VCaP (cell line): ENCODE measurements at regions not wholly inside any gene's neighbourhood (a gene's known extent, or its start where the extent isn't known, plus 50 kb on each side); places are given as distances from the start of the nearest gene placed in this dataset.

ENCODE experiments used
- H3K27ac ChIP-seq: fragments of 450-650 bp; 2 replicates; pipeline ENCODE4 v1.5.1; 2017
- TF ChIP-seq, protein P1 (sequence below): fragments of 450-650 bp; conservative IDR thresholded peaks from 2 replicates; pipeline ENCODE4 v1.5.1; 2017; ENCODE audit warnings: mild to moderate bottlenecking, moderate library complexity

DNA sequence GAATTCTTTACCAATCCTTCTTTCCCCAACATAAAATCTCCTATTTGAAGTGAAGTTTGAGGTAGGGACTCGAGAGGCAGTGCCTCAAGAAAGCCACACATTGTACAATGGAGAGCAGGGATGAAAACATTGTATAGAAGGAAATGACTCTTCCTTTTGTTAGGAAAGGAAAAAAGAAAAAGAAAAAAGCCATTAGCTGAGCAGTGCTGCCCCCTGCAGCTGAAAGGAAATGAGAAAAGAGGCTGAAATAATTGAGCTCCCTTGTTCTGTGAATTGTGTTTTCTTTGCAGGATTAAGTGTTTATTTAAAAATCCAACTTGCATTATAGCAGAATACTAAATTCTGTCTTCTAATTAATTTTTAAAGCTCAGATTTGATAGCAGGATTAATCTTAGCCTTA, 162.9 kb upstream of the SASH1 start:
- H3K27ac ChIP-seq = no peak overlapping the region
- TF ChIP-seq, protein P1, sequence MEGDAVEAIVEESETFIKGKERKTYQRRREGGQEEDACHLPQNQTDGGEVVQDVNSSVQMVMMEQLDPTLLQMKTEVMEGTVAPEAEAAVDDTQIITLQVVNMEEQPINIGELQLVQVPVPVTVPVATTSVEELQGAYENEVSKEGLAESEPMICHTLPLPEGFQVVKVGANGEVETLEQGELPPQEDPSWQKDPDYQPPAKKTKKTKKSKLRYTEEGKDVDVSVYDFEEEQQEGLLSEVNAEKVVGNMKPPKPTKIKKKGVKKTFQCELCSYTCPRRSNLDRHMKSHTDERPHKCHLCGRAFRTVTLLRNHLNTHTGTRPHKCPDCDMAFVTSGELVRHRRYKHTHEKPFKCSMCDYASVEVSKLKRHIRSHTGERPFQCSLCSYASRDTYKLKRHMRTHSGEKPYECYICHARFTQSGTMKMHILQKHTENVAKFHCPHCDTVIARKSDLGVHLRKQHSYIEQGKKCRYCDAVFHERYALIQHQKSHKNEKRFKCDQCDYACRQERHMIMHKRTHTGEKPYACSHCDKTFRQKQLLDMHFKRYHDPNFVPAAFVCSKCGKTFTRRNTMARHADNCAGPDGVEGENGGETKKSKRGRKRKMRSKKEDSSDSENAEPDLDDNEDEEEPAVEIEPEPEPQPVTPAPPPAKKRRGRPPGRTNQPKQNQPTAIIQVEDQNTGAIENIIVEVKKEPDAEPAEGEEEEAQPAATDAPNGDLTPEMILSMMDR = peak; percentile 76

DNA sequence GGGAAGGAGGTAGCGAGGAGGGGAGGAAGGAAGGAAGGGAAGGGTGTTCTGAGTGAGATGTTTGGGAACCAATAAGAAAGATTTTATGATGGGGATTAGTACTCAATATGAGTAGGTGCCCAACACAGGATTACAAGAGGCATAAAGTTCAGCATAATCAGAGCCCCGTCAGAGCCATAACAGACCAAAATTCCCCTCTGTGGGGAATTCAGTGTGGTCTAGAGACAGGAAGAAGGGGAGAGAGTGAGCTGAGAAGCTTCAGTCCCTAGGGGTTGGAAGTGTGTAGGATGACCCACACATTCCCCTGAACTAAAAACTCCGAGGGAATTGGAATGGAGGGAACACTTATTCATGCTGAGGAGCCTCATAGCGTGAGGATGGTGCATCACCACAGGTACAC, 160.3 kb upstream of the SASH1 start:
- no peak overlapping the region for H3K27ac ChIP-seq
- TF ChIP-seq, protein P1 = no peak

DNA sequence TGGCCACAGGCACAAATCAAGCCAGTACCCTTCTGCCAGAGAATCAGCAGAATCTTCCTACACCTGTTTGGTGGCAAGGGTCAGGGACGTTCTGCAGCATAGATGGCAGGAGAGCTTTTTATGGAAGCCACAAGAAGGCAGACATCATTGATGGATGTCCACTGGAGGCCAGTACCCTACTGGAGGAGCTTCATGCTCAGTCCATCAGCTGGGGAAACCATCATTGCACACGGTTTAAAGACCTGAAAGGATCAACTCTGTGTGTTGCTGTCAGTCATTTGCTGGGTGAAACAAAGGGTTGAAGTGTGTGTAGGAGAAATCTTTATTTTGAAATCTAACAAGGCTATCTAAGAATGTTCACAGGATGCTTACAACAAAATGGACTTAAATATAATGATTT, 158.9 kb upstream of the SASH1 start:
- H3K27ac ChIP-seq = no peak overlapping the region
- TF ChIP-seq, protein P1 = no peak

DNA sequence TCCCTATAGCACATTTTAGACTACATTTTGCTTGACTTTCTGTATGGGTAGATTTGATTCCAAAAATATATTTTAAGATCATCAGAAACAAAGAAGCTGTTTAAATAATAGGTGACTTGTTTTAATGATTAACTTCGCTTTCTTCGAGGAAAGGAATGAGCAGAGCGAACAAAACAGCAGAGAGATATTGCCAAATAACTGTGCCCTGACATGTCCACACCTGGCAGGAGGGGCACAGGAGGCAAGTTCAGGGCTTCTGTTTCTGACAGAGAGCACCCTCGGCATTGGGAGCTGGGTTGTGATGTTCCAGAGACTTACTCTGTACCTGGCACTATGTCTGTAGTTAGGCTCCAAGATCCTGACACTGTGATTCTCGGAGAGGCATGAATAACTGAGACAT, 155.7 kb upstream of the SASH1 start:
- TF ChIP-seq, protein P1 = no peak
- no peak overlapping the region for H3K27ac ChIP-seq

DNA sequence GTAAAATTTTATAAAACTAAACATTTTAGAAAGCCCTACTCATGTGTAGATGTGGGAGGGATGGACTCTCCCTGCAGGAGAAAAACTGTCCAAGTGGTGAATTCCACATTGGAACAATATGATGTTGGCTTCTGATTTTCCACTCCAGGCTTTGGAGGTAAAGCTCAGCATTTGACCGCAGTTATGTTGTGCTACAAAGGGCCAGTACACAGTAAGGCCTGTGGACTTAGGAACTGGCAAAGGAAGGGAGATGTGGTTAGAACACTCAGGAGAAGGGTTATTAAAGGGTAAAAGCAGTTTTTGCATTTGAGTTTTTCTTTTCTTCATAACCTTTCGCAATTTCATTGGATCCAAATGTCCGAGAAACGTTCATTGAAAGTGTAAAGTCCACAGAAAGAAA, 150.3 kb upstream of the SASH1 start:
- H3K27ac ChIP-seq = peak overlapping the region; percentile 54
- TF ChIP-seq, protein P1 = no peak

DNA sequence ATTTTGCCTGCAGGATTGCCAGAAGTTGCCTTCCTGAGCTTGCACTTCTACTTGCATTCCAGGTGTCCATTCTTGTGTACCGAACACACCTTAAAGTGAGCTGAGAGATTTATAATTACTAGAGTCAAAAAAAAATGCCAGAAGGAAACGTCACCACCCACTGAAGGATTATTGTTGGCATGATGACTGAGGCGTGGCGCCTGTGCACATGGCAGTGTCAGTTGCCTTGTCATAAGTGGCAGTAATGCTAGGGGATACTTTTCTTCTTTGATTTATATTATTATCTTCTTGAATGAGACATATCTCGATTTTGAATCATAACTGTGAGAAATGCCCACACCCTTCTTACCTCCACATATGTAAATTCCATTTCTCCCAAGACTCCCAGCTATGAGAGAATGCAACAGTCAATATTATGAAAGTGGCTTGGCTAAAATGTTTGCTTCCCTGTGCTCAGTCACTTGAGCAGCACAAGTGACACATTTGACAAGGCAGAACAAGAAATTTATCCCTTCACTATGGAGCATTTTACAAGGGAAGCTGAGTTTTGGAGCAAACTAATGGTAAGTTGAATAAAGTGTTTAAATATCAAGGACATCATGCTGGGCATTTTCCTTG, 149.5 kb upstream of the SASH1 start:
- H3K27ac ChIP-seq = no peak overlapping the region
- TF ChIP-seq, protein P1 = no peak

DNA sequence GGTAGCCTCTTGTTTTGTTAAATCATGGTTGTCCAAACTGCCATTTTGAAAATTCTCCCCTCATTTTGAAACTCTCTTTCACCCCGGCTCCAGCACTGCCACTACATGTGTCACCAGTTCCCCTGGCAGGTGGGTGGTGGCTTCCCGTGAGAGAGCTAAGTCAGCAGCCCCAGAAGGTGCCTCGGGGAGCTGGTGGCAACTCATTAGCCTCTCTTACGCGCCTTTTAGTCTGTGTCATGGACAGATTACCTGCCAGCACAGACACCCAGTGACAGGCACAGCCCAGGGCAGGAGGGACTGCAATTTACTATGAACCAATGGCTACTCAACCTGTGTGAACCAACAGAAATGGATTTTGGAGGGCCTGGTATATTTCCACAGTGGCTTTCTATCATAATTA, 147.1 kb upstream of the SASH1 start:
- TF ChIP-seq, protein P1 = no peak
- no peak overlapping the region for H3K27ac ChIP-seq

DNA sequence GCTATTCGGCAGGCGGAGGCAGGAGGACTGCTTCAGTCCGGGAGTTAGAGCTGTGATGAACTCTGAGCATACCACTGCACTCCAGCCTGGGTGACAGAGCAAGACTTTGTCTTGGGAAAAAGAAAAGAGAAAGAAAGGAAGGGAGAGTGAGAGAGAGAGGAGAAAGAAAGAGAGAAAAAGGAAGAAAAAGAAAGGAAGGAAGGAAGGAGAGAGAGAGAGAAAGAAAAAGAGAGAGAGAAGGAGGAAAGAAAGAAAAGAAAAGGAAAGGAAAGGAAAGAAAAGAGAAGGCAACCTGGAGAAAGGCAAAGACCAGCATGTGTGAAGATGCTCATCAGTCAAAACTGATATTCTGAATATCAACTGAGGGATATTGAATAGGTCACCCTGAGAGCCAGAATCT, 143.1 kb upstream of the SASH1 start:
- H3K27ac ChIP-seq = no peak overlapping the region
- TF ChIP-seq, protein P1 = no peak
